ENCODE measurements at regions not wholly inside any gene's neighbourhood (a gene's known extent, or its start where the extent isn't known, plus 50 kb on each side); places are given as distances from the start of the nearest gene placed in this dataset.

GRCh38 chr11:113627946-113628345 is 78.2 kb downstream of the TMPRSS5 start:
- ChIA-PET CTCF (ENCODE audit: partially characterized antibody) (interaction anchor here (0.8 to 1.1 kb wide), 2 partner anchors 63 to 103 kb away, joined by 4 to 5 read pairs; no protein-coding TSS in a partner anchor), POLR2A (ENCODE audit: partially characterized antibody) (no interaction called here)
- H3K36me3 ChIP-seq (ENCODE audit: control insufficient read depth in 2 of 4, insufficient read depth in 4 of 4, low read length in 3 of 4): no peaks in the 10 kb centered on the region

More at GRCh38 chr11:113627946-113628345, 78.2 kb downstream of the TMPRSS5 start:
- H3K23me2 ChIP-seq (ENCODE audit: low read depth, low read length): no peaks in the 10 kb centered on the region; the same call in 1 of the 2 replicates
- H2BK5ac ChIP-seq (ENCODE audit: low read depth, low read length): no peak overlapping the region
- H3K14ac ChIP-seq (ENCODE audit: insufficient read length): no peak overlapping the region
- 88% methylated on average over 3 of the region's 3 CpGs; no CpG with 5 or more reads in 1 of the 2 experiments for WGBS, 2 experiments (ENCODE audit: extremely low coverage in 1 of 2, insufficient coverage in 1 of 2, insufficient read length in 1 of 2, insufficient replicate concordance in 2 of 2, low coverage in 1 of 2, low lambda C conversion rate in 2 of 2, missing lambda C conversion rate in 1 of 2)
- H3K4me1 ChIP-seq (replicated peaks in 1 of 4; ENCODE audit: control insufficient read depth in 3 of 4, insufficient read depth in 4 of 4, low read length in 3 of 4): peaks cover 10 to 12% (median 11%) of the 10 kb centered on the region in 4 experiments
- TF ChIP-seq CBX5 (IDR thresholded peaks at IDR 0.05; ENCODE audit: low read depth, low read length) (no peak), EGR1 (IDR thresholded peaks at IDR 0.05; ENCODE audit: borderline replicate concordance, low read depth, low read length) (no peak), SRF (IDR thresholded peaks at IDR 0.05; ENCODE audit: low read depth, low read length) (no peak), POU5F1 (IDR thresholded peaks at IDR 0.05; ENCODE audit: low read depth, low read length) (no peak), GTF2F1 (IDR thresholded peaks at IDR 0.05; ENCODE audit: borderline replicate concordance, low read depth, low read length) (no peak)
- no peak overlapping the region for H3K27ac ChIP-seq (ENCODE audit: low read depth, low read length)
- peak overlapping the region in 1 of 2 experiments; percentile 25; a peak in 1 of 4 replicates for H3K4me2 ChIP-seq (ENCODE audit: insufficient read depth in 1 of 2, low read depth in 2 of 2, low read length in 2 of 2)
- no peaks in the 10 kb centered on the region for H4K20me1 ChIP-seq (replicated peaks in 1 of 2; ENCODE audit: control insufficient read depth in 1 of 2, insufficient read depth in 2 of 2, low read length in 2 of 2)
- H2BK15ac ChIP-seq (ENCODE audit: low read length): no peak overlapping the region
- no peak overlapping the region for H4K8ac ChIP-seq (ENCODE audit: extremely low read depth, insufficient read depth, low read length)
- H4K5ac ChIP-seq (ENCODE audit: insufficient read length, low read depth, low read length): no peak overlapping the region
- H2BK20ac ChIP-seq (ENCODE audit: low read length): no peak overlapping the region
- no peak overlapping the region for H3K4me3 ChIP-seq (ENCODE audit: extremely low read depth in 1 of 4, insufficient read depth in 2 of 4, low read depth in 3 of 4, low read length in 4 of 4)
- FAIRE-seq (no peak), DNase-seq (ENCODE audit: low read depth in 1 of 2, low spot score in 2 of 2) (no peak)
- no peaks in the 10 kb centered on the region for H3K79me1 ChIP-seq (ENCODE audit: low read depth, low read length)
- H3K9ac ChIP-seq (replicated peaks in 1 of 4; ENCODE audit: extremely low read depth in 1 of 4, low read depth in 3 of 4, low read length in 3 of 4): no peak overlapping the region
- no peaks in the 10 kb centered on the region for H3K79me2 ChIP-seq (ENCODE audit: control insufficient read depth in 1 of 2, insufficient read depth in 2 of 2, low read length in 2 of 2)
- H2BK12ac ChIP-seq (ENCODE audit: low read depth, low read length): no peak overlapping the region
- no peak overlapping the region for H3K56ac ChIP-seq (replicated peaks; ENCODE audit: insufficient read length, low read depth, low read length)
- H3K9me3 ChIP-seq (ENCODE audit: insufficient read depth in 2 of 2, low read depth in 1 of 2, low read length in 1 of 2): no peaks in the 10 kb centered on the region
- no peak overlapping the region for H3K18ac ChIP-seq (ENCODE audit: extremely low read depth, low read length)
- no peak overlapping the region for H4K91ac ChIP-seq (replicated peaks; ENCODE audit: insufficient read length, low read length)
- no peak overlapping the region for H2AK5ac ChIP-seq (ENCODE audit: low read depth, low read length)
- peaks cover 0 to 11% (median 8%) of the 10 kb centered on the region in 4 experiments; a peak in 6 of 7 replicates for H3K27me3 ChIP-seq (replicated peaks in 1 of 4; ENCODE audit: control insufficient read depth in 3 of 4, extremely low read depth in 1 of 4, insufficient read depth in 3 of 4, low read length in 3 of 4)
- no peak overlapping the region for H3K4ac ChIP-seq (replicated peaks; ENCODE audit: insufficient read length, low read depth, low read length)
- no peak overlapping the region for H3K23ac ChIP-seq (ENCODE audit: insufficient read length)
- no peak overlapping the region for H2BK120ac ChIP-seq (replicated peaks; ENCODE audit: low read depth, low read length)
- no peak overlapping the region for H2AFZ ChIP-seq (ENCODE audit: low read length)

Data from H1 (cell line).